Panc1 (cell line): ENCODE measurements at regions not wholly inside any gene's neighbourhood (a gene's known extent, or its start where the extent isn't known, plus 50 kb on each side); places are given as distances from the start of the nearest gene placed in this dataset.

Experiments
- ATAC-seq: fragments of 200-7000 bp; cut with Tn5 transposase; 2 replicates; pipeline ENCODE4 v1.9.1; 2020; ENCODE audit warnings: mild to moderate bottlenecking, moderate library complexity
- BruUV-seq: library from RNA; stranded (reverse); fragments of 400-500 nt; replicated peaks from 2 replicates; lab custom pipeline; 2021; lab: Mats Ljungman, UMichigan
- CTCF ChIA-PET: fragments of 300-600 bp; sonication (Branson Sonifier 250); formaldehyde crosslinking; loops from one replicate; lab custom pipeline; 2022; ENCODE audit warnings: antibody characterized with exemption; lab: Charles Lee
- POLR2A ChIA-PET: fragments of 300-600 bp; sonication (Branson Sonifier 250); formaldehyde crosslinking; loops from one replicate; lab custom pipeline; 2022; ENCODE audit warnings: antibody characterized with exemption; lab: Charles Lee
- DNase-seq: peaks from one replicate; pipeline ENCODE4 v3.0.0-alpha.2; 2010; ENCODE audit warnings: low read depth, low spot score
- H3K27ac ChIP-seq: 2 replicates; pipeline ENCODE4 v1.5.1; 2011; ENCODE audit warnings: mild to moderate bottlenecking, low read length, inconsistent platforms
- H3K27me3 ChIP-seq: fragments of 200-500 bp; sonication (Bioruptor generic); 2 replicates; pipeline ENCODE4 v1.6.0; 2014; ENCODE audit warnings: low read length, inconsistent platforms; ENCODE audit not compliant: control insufficient read depth, insufficient read depth
- H3K36me3 ChIP-seq: fragments of 200-500 bp; sonication (Bioruptor generic); 2 replicates; pipeline ENCODE4 v1.5.1; 2014; ENCODE audit warnings: inconsistent platforms, mild to moderate bottlenecking, low read length, moderate library complexity; ENCODE audit not compliant: control insufficient read depth, insufficient read depth
- H3K4me1 ChIP-seq: 2 replicates; pipeline ENCODE4 v1.5.1; 2011; ENCODE audit warnings: inconsistent platforms, mild to moderate bottlenecking, low read length, moderate library complexity; ENCODE audit not compliant: control insufficient read depth, insufficient read depth
- H3K4me3 ChIP-seq, 2 experiments: 2 replicates each; pipeline ENCODE4 v1.5.1; 2011 to 2012; ENCODE audit warnings: low read depth in 2 of 2, low read length in 2 of 2, mild to moderate bottlenecking in 2 of 2, inconsistent platforms in 1 of 2, moderate library complexity in 1 of 2
- H3K9me3 ChIP-seq: fragments of 200-500 bp; sonication (Bioruptor generic); 2 replicates; pipeline ENCODE4 v1.5.1; 2014; ENCODE audit warnings: low read depth, mild to moderate bottlenecking, inconsistent platforms, low read length, moderate library complexity; ENCODE audit not compliant: control insufficient read depth, insufficient read depth
- CTCF ChIP-seq: fragments of 450-650 bp; IDR thresholded peaks from 2 replicates; pipeline ENCODE4 v1.5.1; 2017; ENCODE audit warnings: mild to moderate bottlenecking
- POLR2AphosphoS5 ChIP-seq: IDR thresholded peaks from 2 replicates; pipeline ENCODE4 v1.6.1; 2012; ENCODE audit warnings: mild to moderate bottlenecking, low read depth, low read length, moderate library complexity
- REST ChIP-seq, 2 experiments: IDR thresholded peaks; 2 replicates each; pipeline ENCODE4 v1.6.1; 2011 to 2012; ENCODE audit warnings: low read depth in 2 of 2, control low read depth in 1 of 2, low read length in 1 of 2, mild to moderate bottlenecking in 1 of 2, moderate library complexity in 1 of 2; ENCODE audit not compliant: insufficient read depth in 1 of 2
- SIN3A ChIP-seq: IDR thresholded peaks from 2 replicates; pipeline ENCODE4 v1.6.1; 2012; ENCODE audit warnings: low read depth, mild to moderate bottlenecking, low read length, moderate library complexity, borderline replicate concordance; ENCODE audit not compliant: insufficient read depth
- TCF7L2 ChIP-seq: IDR thresholded peaks from 2 replicates; pipeline ENCODE4 v1.6.1; 2011; ENCODE audit warnings: mild to moderate bottlenecking, low read depth, low read length, inconsistent platforms
- in situ Hi-C: cut with HindIII; loops from 2 replicates; pipeline ENCODE4 v1.10.0; 2016; ENCODE audit warnings: low sequenced_read_pairs, low pct_unique_long_range_greater_than_20kb
- intact Hi-C: fragments of 100-400 bp; cut with micrococcal nuclease; formaldehyde crosslinking; loops from one replicate; pipeline ENCODE4 v1.10.0; 2022; ENCODE audit not compliant: unreplicated experiment

GRCh38 chr4:86542319-86543027, 51.6 kb upstream of the PTPN13 start:
- DNase-seq (no peak), ATAC-seq (no peak)
- H3K4me1 ChIP-seq = no peaks in the 10 kb centered on the region
- intact Hi-C loops = no loop called here
- no peaks in the 10 kb centered on the region for H3K9me3 ChIP-seq
- ChIA-PET CTCF (no interaction called here), POLR2A (no interaction called here)
- in situ Hi-C loops = no loop called here
- no peak overlapping the region for H3K4me3 ChIP-seq
- TF ChIP-seq SIN3A (no peak), CTCF (no peak), POLR2AphosphoS5 (no peak), REST (IDR thresholded peaks at IDR 0.05; ENCODE audit: insufficient read depth in 1 of 2, low read depth in 2 of 2, low read length in 1 of 2) (no peak), TCF7L2 (no peak)
- no TSS peak for BruUV-seq
- H3K36me3 ChIP-seq = no peaks in the 10 kb centered on the region
- no peaks in the 10 kb centered on the region for H3K27me3 ChIP-seq
- no peak overlapping the region for H3K27ac ChIP-seq

- in situ Hi-C loops (no loop called here), intact Hi-C loops (no loop called here)
- H3K9me3 ChIP-seq = no peaks in the 10 kb centered on the region
- DNase-seq = no peak
- H3K4me3 ChIP-seq = no peak overlapping the region
- H3K36me3 ChIP-seq = no peaks in the 10 kb centered on the region
- H3K27me3 ChIP-seq = no peaks in the 10 kb centered on the region
- CTCF ChIA-PET = no interaction called here
- H3K4me1 ChIP-seq = no peaks in the 10 kb centered on the region
- no peak overlapping the region for H3K27ac ChIP-seq
- no TSS peak for BruUV-seq
- POLR2A ChIA-PET = no interaction called here
- TF ChIP-seq TCF7L2 (no peak), SIN3A (no peak), CTCF (no peak), POLR2AphosphoS5 (no peak), REST (IDR thresholded peaks at IDR 0.05; ENCODE audit: insufficient read depth in 1 of 2, low read depth in 2 of 2, low read length in 1 of 2) (no peak)
- no peak for ATAC-seq
Observed at GRCh38 chr4:86543080-86543479, 51.0 kb upstream of the PTPN13 start.
